Common myeloid progenitor, CD34-positive (primary cell): ENCODE measurements at regions not wholly inside any gene's neighbourhood (a gene's known extent, or its start where the extent isn't known, plus 50 kb on each side); places are given as distances from the start of the nearest gene placed in this dataset.

Experiments
- CTCF ChIA-PET: fragments of 350-600 bp; sonication (Branson Sonifier 250); formaldehyde crosslinking; loops from one replicate; lab custom pipeline; 2021; ENCODE audit warnings: antibody characterized with exemption; lab: Charles Lee
- POLR2A ChIA-PET: fragments of 350-600 bp; sonication (Branson Sonifier 250); formaldehyde crosslinking; loops from one replicate; lab custom pipeline; 2021; ENCODE audit warnings: antibody characterized with exemption; lab: Charles Lee
- DNase-seq, 3 donors: peaks; one replicate each; pipeline versions ENCODE4 v3.0.0 to v3.0.0-alpha.2; 2013
- H3K27ac ChIP-seq, 2 experiments: 1 replicate in 1 of 2; 2 replicates in 1 of 2; pipeline ENCODE4 v1.7.0; 2013; ENCODE audit warnings: inconsistent platforms in 2 of 2, low read length in 2 of 2, mild to moderate bottlenecking in 2 of 2, low read depth in 1 of 2, moderate library complexity in 1 of 2; ENCODE audit not compliant: severe bottlenecking in 2 of 2, insufficient read depth in 1 of 2, poor library complexity in 1 of 2
- H3K27me3 ChIP-seq, 5 experiments: replicated peaks in 2 of 5; 1 replicate in 3 of 5; 2 replicates in 2 of 5; pipeline versions ENCODE4 v1.6.1 to v1.7.0; 2013; ENCODE audit warnings: low read length in 4 of 5, mild to moderate bottlenecking in 2 of 5, moderate library complexity in 2 of 5, inconsistent platforms in 1 of 5; ENCODE audit not compliant: insufficient read depth in 5 of 5, control insufficient read depth in 4 of 5
- H3K36me3 ChIP-seq, 4 experiments: 1 replicate in 2 of 4; 2 replicates in 2 of 4; pipeline versions ENCODE4 v1.6.1 to v1.7.0; 2013; ENCODE audit warnings: low read length in 3 of 4, control low read depth in 1 of 4, mild to moderate bottlenecking in 1 of 4; ENCODE audit not compliant: control insufficient read depth in 4 of 4, insufficient read depth in 4 of 4
- H3K4me1 ChIP-seq, 4 experiments: 1 replicate in 3 of 4; 2 replicates in 1 of 4; pipeline versions ENCODE4 v1.6.1 to v1.7.1; 2013; ENCODE audit warnings: low read length in 3 of 4, mild to moderate bottlenecking in 3 of 4, control low read depth in 1 of 4, inconsistent platforms in 1 of 4, moderate library complexity in 1 of 4; ENCODE audit not compliant: control insufficient read depth in 4 of 4, insufficient read depth in 4 of 4; ENCODE audit errors: control extremely low read depth in 1 of 4
- H3K4me3 ChIP-seq, 7 experiments: 1 replicate in 4 of 7; 2 replicates in 3 of 7; pipeline versions ENCODE4 v1.5.1 to v1.7.0; 2013; ENCODE audit warnings: mild to moderate bottlenecking in 7 of 7, low read length in 6 of 7, moderate library complexity in 6 of 7, inconsistent platforms in 2 of 7, low read depth in 2 of 7, control low read depth in 1 of 7; ENCODE audit not compliant: insufficient read depth in 4 of 7, control insufficient read depth in 1 of 7; ENCODE audit errors: extremely low read depth in 1 of 7
- H3K9me3 ChIP-seq, 5 experiments: 1 replicate in 4 of 5; 2 replicates in 1 of 5; pipeline versions ENCODE4 v1.6.1 to v1.7.1; 2013; ENCODE audit warnings: low read length in 4 of 5, mild to moderate bottlenecking in 2 of 5, inconsistent platforms in 1 of 5, low read depth in 1 of 5, moderate library complexity in 1 of 5; ENCODE audit not compliant: control insufficient read depth in 4 of 5, insufficient read depth in 2 of 5; ENCODE audit errors: control extremely low read depth in 1 of 5
- WGBS: methylation state at CpG from one replicate; pipeline ENCODE4 v1.1.5; 2013; ENCODE audit not compliant: insufficient coverage; 5-methylcytosine and 5-hydroxymethylcytosine counted together

DNA sequence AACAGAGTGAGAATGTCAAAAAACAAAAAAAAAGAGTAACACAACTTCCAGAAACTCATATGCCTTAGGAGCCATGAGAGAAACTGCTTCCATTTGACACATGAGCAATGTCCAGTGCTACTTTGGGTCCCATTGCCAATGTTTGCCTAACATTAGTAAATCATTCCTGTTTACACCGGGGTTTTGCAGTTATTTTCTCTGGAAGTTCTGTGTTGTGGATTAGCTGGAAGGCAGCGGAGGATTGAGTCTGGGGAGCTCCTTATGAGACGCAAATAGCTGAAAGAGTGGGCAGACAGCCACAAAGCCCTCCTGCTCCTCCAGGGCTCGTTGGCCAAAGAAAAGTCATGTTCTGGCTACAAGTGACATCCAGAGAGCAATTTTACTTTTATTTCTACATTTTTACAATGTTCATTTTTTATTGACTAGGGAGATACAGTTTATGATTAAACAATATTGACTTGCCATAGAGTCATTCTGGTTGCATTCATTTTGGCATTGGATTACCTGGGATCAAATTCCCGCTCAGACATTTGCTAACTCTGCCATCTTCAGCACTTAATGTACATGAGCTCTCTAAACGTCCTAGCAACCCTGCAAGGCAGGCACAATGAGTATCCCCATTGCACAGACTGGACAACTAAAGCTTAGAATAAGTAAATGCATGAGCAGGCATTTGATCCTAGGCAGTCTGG is 66.4 kb upstream of the GALNT2 start:
- POLR2A ChIA-PET = interaction anchor here (0.7 kb wide), 1 partner anchor 299 kb away, joined by 3 read pairs; no protein-coding TSS in a partner anchor
- peaks cover 0 to 4% (median 0%) of the 10 kb centered on the region in 5 experiments for H3K27me3 ChIP-seq
- H3K9me3 ChIP-seq = no peaks in the 10 kb centered on the region
- no peak overlapping the region for H3K27ac ChIP-seq
- no peak for DNase-seq
- no peak overlapping the region for H3K4me3 ChIP-seq
- CTCF ChIA-PET = no interaction called here
- peaks cover 0 to 3% (median 0%) of the 10 kb centered on the region in 4 experiments for H3K4me1 ChIP-seq
- 100% methylated on average over 2 of the region's 6 CpGs for WGBS
- H3K36me3 ChIP-seq = no peaks in the 10 kb centered on the region

DNA sequence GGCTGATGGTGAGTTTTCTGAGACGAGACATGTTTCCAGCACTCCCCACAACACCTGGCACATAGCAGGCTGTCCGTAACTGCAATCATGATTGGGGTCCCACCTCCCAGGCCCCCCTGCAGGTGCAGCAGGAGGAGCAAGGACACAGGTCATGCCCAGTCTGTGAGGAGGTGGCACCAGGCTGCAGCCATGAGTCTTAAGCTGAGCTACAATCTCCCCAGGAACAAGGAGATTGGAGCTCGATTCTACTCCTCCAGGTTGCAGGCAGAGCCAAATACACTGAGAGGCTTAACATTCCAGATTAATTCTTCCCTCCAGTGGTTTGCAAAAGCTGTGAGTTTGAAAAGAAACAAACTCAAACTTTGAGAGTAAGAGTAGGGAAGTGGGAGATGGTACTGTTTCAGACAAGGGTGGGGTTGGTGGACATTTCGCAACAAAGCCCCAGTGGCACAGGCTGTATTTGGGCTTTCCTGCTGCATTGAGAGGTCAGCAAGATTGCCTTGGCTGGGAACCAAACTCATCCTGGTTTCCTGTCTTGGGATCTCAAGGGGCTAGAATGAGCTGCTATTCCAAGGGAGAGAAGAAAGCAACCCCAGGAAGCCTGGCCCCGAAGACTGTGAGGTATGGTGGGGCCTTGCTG is 64.8 kb upstream of the GALNT2 start:
- POLR2A ChIA-PET = no interaction called here
- Histone ChIP-seq H3K9me3 (no peaks in the 10 kb centered on the region), H3K36me3 (no peaks in the 10 kb centered on the region), H3K4me3 (no peak overlapping the region), H3K27ac (no peak overlapping the region), H3K27me3 (peaks cover 0 to 6% (median 0%) of the 10 kb centered on the region in 5 experiments), H3K4me1 (peaks cover 0 to 3% (median 0%) of the 10 kb centered on the region in 4 experiments)
- 89% methylated on average over 4 of the region's 5 CpGs for WGBS
- DNase-seq = no peak
- CTCF ChIA-PET = no interaction called here

DNA sequence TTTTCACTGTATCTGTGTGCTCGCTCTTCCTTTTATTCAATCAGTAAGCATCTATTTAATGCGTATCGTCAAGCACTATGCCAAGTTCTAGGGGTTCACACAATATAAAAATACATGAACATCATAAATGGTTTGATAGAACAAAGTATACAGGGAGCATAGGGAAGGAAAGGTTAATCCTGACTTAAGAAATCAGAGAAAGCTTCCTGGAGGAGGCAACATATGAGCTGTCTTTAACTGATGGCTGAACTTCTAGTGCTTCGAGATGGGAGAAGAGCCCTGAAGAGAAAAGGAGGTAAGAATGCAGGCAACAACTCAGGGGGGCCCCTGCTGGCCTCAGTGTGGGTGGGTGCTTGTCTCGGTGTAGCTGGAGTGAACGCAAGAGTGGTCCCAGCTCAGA is 63.6 kb upstream of the GALNT2 start:
- 93% methylated on average over 3 of the region's 6 CpGs for whole genome bisulfite sequencing
- CTCF ChIA-PET = interaction anchor here (0.7 to 1.1 kb wide), 2 partner anchors 27 to 204 kb away, joined by 3 read pairs; no protein-coding TSS in a partner anchor
- H3K9me3 ChIP-seq = no peaks in the 10 kb centered on the region
- H3K27me3 ChIP-seq = peaks cover 0 to 6% (median 0%) of the 10 kb centered on the region in 5 experiments
- H3K4me1 ChIP-seq = peaks cover 0 to 3% (median 0%) of the 10 kb centered on the region in 4 experiments
- POLR2A ChIA-PET = no interaction called here
- no peaks in the 10 kb centered on the region for H3K36me3 ChIP-seq
- H3K4me3 ChIP-seq = no peak overlapping the region
- no peak overlapping the region for H3K27ac ChIP-seq
- DNase-seq = no peak

DNA sequence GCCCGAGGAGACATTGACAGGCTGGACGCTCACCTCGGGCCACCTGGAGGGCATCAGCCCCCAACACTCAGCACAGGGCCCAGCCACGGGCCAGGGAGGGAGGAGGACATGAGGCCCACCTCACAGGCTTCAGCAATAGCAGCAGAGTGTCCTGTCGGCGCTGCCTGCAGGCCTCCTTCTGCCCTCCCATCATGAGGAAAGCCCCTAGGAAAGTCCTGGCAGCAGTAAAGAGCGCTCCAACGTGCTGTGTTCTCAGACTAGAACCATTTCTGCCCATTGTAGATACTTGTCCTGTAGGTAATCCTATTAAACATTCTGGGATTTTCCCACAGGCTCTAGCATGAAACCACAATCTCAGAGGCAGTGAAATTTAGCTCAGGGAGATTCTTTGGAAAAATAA is 62.0 kb upstream of the GALNT2 start:
- Histone ChIP-seq H3K4me1 (peaks cover 0 to 11% (median 0%) of the 10 kb centered on the region in 4 experiments), H3K4me3 (no peak overlapping the region), H3K27ac (no peak overlapping the region), H3K9me3 (no peaks in the 10 kb centered on the region), H3K36me3 (no peaks in the 10 kb centered on the region), H3K27me3 (peaks cover 0 to 6% (median 0%) of the 10 kb centered on the region in 5 experiments)
- no peak for DNase-seq
- ChIA-PET CTCF (no interaction called here), POLR2A (no interaction called here)
- 90% methylated on average over 6 of the region's 8 CpGs for WGBS

DNA sequence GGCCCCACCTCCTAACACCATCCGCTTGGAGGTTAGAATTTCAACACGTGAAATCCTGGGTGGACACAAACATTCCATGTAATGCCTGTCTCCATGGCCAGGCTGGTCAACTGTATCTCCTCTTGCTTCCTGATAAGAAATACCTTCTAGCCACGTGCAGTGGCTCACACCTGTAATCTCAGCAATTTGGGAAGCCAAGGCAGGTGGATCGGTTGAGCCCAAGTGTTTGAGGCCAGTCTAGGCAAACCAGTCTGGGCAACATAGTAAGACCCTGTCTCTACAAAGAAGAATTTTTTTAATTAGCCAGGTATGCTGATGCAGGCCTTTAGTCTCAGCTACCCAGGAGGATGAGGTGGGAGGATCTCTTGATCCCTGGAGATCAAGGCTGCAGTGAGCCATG is 58.3 kb upstream of the GALNT2 start:
- H3K4me1 ChIP-seq = peaks cover 0 to 16% (median 0%) of the 10 kb centered on the region in 4 experiments
- WGBS = 100% methylated on average over 3 of the region's 4 CpGs
- ChIA-PET POLR2A (no interaction called here), CTCF (no interaction called here)
- H3K27me3 ChIP-seq = peaks cover 0 to 6% (median 0%) of the 10 kb centered on the region in 5 experiments
- H3K27ac ChIP-seq = no peak overlapping the region
- no peak overlapping the region for H3K4me3 ChIP-seq
- no peak for DNase-seq
- H3K36me3 ChIP-seq = no peaks in the 10 kb centered on the region
- no peaks in the 10 kb centered on the region for H3K9me3 ChIP-seq

DNA sequence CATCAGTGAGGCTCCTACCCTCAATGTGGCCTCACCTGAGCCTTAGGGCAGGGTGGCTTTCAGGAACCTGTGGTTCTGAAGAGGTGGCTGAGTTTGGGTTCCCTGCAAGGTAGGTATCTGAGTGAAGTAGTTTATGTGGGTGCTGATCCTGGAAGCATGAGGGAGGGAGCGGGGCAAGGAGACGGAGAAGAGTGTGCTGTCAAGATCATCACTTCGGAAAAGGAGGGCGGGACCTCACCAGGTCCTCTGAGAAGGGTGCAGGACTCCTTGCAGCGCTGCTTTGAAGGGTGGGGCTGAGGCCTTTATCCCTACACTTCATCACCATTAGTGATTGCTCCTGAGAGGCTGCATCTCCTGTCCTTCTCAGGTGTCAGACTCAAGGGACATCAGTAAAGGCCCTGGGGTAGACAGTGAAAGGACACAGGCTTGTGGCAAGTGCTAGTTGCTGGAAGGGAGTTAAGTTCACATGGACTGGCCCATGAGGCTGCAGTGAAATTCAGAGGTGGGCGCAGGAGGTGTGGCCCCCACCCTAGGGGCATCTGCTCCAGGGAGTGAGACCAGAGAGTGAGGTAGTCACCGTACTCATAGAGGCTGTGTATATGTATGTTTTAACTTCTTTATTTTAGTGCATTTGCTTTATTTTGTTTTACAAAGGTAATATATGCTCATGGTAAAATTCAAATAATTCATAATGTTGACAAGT is 57.3 kb upstream of the GALNT2 start:
- Histone ChIP-seq H3K27me3 (peaks cover 0 to 6% (median 0%) of the 10 kb centered on the region in 5 experiments), H3K36me3 (no peaks in the 10 kb centered on the region), H3K4me1 (peaks cover 0 to 16% (median 0%) of the 10 kb centered on the region in 4 experiments), H3K27ac (no peak overlapping the region), H3K4me3 (no peak overlapping the region), H3K9me3 (no peaks in the 10 kb centered on the region)
- 100% methylated on average over 5 of the region's 7 CpGs for WGBS
- DNase-seq = no peak
- CTCF ChIA-PET = no interaction called here
- POLR2A ChIA-PET = no interaction called here
